Amniotic epithelial cell (primary cell): ENCODE measurements at regions not wholly inside any gene's neighbourhood (a gene's known extent, or its start where the extent isn't known, plus 50 kb on each side); places are given as distances from the start of the nearest gene placed in this dataset.

ENCODE experiments used
- DNase-seq: peaks from one replicate; pipeline ENCODE4 v3.0.0-alpha.2; 2010; ENCODE audit warnings: low read depth

DNA sequence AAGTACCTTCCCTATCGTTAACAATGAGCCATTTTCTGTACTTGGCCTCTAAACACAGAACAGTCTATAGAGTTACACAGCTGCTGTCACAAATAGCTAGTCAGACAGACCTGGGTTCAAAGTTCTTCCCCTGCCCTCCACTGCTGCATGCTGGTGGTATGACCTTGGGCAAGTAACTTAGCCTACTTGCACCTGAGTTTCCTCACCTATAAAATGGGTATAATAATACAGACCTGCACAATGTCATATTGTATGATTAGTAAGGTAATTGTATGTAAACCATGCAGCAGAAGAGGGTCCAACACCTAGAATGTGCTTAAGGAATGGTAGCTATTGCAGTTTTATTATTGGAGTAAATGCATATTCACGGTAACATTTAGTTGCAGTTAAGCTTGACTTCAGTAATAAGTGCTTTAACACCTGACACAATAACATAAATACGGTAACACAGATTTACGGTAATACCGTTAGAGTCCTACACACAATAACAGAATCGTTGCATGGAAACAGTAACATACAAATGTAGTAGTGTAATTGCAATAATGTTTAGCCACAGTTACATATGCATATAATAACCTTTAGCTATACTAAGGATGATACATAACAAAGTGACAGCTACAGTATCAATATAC lies 193.3 kb upstream of the CSF3R start:
- DNase-seq, result no peak

DNA sequence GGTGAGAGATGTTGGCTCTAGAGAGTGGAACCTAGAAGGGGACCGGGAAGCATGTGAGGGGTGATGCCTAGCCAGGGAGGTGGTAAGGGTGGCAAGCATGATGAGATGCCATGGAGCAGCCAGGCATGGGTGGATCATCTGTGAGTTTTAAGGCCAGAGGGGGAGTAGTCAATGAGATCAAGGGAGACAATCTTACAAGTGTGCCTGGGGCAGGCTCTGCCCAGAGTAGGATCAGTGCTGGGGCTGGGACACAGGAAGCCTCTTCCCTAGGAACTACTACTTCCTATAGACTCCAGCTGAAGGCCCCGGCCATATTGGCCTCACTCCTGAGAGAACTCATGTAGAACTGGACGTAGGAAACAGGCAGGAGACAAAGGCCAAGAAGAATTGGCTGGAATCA lies 192.4 kb upstream of the CSF3R start:
- no peak for DNase-seq

- DNase-seq, result no peak
These were observed 190.5 kb upstream of the CSF3R start for GRCh38 chr1:36673202-36673601.

DNA sequence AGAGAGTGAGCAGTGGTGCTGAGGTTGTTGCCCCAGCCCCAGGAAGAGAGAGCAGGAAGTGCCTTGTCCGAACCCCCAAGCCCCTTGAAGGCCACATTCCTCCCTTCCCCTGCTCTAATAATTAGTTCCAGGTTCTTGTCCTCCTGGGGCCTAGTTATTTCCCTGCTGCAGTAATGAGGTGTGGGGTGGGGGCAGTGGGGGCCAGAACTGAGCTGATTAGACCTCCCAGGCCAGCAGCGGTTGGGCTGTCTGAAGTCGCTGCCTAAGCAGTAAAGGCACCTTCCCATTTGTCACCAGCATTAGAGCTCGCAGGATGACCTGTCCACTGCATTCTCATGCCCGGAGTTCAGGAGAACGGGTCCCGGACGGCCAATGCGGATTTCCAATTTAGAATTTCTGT lies 186.5 kb upstream of the CSF3R start:
- DNase-seq, result no peak

- no peak for DNase-seq
These were observed 185.1 kb upstream of the CSF3R start for GRCh38 chr1:36667836-36668235.

- no peak for DNase-seq
These were observed 184.5 kb upstream of the CSF3R start for GRCh38 chr1:36667256-36667655.

GRCh38 chr1:36665478-36666080 lies 182.9 kb upstream of the CSF3R start:
- no peak for DNase-seq

- DNase-seq, result no peak
These were observed 182.0 kb upstream of the CSF3R start for GRCh38 chr1:36664571-36665287.

DNA sequence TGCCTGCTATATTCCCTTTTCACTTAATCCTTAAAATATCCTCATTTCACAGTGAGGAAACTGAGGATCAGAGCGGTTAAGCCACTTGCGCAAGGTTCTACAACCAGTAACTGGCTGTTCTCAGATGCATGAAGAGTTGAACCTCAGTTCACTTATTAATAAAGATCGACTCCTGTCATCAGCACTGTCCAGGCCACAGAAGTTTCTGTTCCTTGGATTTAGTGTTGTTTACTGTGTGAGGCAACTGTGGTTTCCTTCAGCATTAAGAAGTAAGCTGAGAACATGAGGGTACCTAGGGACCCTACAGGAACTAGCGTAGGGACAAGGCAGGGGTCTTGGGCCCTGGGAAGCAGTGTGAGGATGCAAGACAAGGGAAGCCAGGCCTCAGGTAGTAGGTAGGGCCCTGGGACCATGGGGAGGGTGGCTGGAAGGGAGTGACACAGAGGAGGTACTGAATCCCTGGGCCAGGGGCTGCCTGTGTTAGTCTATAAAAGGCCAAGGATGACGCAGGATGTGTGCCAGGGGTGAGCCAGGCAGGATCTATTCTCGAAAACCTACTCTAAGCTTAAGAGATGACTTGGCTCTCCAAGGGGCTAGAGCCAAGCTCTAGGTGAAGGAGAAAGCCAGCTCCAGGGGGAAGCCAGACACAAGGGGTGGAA lies 181.2 kb upstream of the CSF3R start:
- no peak for DNase-seq

DNA sequence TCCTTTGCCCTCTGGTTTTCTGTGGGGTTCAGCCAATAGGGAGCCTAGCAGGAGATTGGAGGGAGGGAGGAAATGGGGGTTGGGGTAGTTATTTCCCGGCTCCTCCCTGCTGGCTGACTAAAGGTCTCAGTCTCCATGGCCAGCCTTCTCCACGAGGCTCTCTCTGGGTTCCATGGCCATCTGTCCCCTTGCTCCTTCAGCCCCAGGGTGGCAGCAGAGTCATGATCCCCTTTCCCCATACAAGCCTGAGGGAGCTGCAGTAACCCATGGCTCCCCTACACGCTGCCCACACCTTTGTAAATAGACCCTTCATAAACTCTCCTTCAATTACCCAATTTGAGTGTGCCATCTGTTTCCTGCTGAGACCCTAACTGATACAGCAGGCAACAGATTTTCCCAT lies 176.1 kb upstream of the CSF3R start:
- no peak for DNase-seq

- no peak for DNase-seq
These were observed 175.1 kb upstream of the CSF3R start for GRCh38 chr1:36657826-36658225.

- DNase-seq, result no peak
These were observed 174.1 kb upstream of the CSF3R start for GRCh38 chr1:36656838-36657237.

- DNase-seq, result no peak
These were observed 173.6 kb upstream of the CSF3R start for GRCh38 chr1:36656271-36656670.

- DNase-seq, result no peak
These were observed 171.9 kb upstream of the CSF3R start for GRCh38 chr1:36654586-36654985.

- DNase-seq, result no peak
These were observed 171.1 kb upstream of the CSF3R start for GRCh38 chr1:36653850-36654249.

DNA sequence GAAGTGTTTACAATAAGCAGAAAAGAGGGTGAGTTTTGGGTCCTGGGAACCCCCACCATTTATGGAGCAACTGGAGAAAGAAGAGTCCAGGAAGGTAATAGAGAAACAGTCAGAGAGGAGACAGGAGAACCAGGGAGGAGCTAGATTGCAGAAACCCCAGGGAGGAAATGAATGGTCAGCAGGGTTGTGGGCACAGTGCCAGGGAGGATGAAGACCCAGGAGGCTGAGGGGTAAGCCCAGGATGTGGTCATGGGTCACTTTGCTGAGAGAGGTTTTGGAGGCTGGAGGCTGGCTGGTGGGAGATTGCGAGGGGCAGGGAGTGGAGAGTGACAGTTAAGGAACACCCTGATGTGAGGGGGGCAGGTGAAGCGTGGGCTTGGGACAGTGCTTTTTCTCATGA lies 169.9 kb upstream of the CSF3R start:
- DNase-seq, result no peak

DNA sequence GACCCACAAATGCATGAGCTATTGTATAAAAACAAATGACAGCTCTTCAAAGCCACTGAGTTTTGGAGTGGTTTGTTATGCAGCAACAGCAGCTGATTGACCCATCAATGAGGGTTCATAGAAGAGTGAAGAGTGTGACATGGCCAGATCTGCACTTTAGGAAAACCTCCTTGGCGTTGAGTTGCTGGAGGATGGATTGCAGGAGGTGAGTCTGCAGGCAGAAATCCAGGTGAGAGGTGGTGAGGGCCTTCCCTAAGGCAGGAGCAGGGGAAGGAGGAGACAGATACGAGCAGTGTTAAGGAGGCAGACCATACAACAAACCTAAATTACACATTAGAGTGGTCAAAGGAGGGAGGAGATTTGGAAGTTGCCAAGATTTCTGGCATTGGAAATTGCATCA lies 169.3 kb upstream of the CSF3R start:
- no peak for DNase-seq

GRCh38 chr1:36651176-36651910 lies 168.6 kb upstream of the CSF3R start:
- DNase-seq, result no peak

GRCh38 chr1:36650200-36651065 lies 167.7 kb upstream of the CSF3R start:
- DNase-seq, result peak; percentile 23

DNA sequence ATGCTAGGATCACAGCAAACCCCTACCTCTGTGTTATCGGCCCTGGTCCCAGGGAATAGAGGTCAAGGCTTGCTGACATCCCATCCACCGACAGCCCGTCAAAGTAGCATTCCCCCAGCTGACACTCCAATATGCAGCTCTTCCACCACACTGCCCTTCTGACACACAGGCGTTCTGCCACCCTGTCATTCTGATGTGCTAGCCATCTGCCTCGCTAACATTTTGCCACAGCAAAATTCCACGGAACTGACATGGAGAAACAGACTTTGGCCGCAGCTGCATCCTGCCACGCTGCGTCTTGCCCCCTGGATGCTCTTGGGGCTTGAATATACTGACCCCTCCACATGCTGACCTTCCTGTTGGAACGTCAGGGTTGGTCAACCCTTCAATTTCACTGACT lies 163.2 kb upstream of the CSF3R start:
- DNase-seq, result no peak

DNA sequence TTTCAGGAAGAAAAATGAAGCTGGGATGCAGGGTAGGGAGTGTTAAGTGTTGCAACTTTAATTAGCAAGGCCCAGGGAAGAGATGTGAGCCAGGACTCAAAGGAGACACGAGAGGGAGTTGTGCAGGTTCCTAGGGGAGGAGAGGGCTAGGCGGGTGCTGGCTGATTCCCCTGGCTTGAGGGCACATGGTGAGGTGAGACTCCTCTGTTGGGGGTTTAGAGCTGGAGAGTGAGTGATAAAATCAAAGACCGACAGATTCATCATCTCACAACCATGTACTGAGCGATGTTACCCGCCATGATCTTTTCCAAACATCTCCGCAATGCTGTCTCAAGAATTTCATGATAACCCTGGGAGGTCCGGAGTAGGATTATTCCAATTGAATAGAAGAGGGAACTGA lies 161.8 kb upstream of the CSF3R start:
- DNase-seq, result no peak
